ENCODE measurements at regions not wholly inside any gene's neighbourhood (a gene's known extent, or its start where the extent isn't known, plus 50 kb on each side); places are given as distances from the start of the nearest gene placed in this dataset.
A peak's percentile ranks its signal among the peaks of the same experiment; 100 is the strongest.

DNA sequence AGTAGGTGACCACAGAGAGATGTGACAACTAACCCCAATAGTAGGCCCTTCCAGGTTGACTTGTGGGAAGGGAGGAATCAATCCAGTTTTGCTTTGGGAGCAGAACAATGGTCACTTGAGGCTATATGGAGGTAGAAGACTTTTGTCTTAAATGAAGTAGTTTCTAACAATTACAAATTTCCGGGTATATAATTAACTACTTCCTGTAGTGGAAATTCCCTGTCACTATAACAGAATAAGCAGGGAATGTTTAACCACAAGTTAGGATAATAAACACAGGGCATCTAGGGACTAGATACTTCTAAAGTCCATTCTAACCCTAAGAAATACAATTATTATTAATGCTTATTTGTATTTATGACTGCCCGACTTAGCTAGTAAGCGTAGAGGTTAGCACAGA lies 99.0 kb upstream of the TRPC3 start:
- TF ChIP-seq, protein P1, sequence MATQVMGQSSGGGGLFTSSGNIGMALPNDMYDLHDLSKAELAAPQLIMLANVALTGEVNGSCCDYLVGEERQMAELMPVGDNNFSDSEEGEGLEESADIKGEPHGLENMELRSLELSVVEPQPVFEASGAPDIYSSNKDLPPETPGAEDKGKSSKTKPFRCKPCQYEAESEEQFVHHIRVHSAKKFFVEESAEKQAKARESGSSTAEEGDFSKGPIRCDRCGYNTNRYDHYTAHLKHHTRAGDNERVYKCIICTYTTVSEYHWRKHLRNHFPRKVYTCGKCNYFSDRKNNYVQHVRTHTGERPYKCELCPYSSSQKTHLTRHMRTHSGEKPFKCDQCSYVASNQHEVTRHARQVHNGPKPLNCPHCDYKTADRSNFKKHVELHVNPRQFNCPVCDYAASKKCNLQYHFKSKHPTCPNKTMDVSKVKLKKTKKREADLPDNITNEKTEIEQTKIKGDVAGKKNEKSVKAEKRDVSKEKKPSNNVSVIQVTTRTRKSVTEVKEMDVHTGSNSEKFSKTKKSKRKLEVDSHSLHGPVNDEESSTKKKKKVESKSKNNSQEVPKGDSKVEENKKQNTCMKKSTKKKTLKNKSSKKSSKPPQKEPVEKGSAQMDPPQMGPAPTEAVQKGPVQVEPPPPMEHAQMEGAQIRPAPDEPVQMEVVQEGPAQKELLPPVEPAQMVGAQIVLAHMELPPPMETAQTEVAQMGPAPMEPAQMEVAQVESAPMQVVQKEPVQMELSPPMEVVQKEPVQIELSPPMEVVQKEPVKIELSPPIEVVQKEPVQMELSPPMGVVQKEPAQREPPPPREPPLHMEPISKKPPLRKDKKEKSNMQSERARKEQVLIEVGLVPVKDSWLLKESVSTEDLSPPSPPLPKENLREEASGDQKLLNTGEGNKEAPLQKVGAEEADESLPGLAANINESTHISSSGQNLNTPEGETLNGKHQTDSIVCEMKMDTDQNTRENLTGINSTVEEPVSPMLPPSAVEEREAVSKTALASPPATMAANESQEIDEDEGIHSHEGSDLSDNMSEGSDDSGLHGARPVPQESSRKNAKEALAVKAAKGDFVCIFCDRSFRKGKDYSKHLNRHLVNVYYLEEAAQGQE (IDR thresholded peaks at IDR 0.05; ENCODE audit: low read depth) = no peak
- TF ChIP-seq, protein P2, sequence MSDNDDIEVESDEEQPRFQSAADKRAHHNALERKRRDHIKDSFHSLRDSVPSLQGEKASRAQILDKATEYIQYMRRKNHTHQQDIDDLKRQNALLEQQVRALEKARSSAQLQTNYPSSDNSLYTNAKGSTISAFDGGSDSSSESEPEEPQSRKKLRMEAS (IDR thresholded peaks at IDR 0.05) = no peak
- TF ChIP-seq, protein P3, sequence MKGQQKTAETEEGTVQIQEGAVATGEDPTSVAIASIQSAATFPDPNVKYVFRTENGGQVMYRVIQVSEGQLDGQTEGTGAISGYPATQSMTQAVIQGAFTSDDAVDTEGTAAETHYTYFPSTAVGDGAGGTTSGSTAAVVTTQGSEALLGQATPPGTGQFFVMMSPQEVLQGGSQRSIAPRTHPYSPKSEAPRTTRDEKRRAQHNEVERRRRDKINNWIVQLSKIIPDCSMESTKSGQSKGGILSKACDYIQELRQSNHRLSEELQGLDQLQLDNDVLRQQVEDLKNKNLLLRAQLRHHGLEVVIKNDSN (IDR thresholded peaks at IDR 0.05) = no peak
- TF ChIP-seq CREB1 (IDR thresholded peaks at IDR 0.05; ENCODE audit: low read depth) (no peak), TEAD4 (IDR thresholded peaks at IDR 0.05) (no peak), NFIC (IDR thresholded peaks at IDR 0.05) (no peak), RAD21 (IDR thresholded peaks at IDR 0.05; ENCODE audit: low read depth) (no peak), CEBPB (IDR thresholded peaks at IDR 0.05) (no peak), EP300 (IDR thresholded peaks at IDR 0.05; ENCODE audit: borderline replicate concordance) (no peak)

DNA sequence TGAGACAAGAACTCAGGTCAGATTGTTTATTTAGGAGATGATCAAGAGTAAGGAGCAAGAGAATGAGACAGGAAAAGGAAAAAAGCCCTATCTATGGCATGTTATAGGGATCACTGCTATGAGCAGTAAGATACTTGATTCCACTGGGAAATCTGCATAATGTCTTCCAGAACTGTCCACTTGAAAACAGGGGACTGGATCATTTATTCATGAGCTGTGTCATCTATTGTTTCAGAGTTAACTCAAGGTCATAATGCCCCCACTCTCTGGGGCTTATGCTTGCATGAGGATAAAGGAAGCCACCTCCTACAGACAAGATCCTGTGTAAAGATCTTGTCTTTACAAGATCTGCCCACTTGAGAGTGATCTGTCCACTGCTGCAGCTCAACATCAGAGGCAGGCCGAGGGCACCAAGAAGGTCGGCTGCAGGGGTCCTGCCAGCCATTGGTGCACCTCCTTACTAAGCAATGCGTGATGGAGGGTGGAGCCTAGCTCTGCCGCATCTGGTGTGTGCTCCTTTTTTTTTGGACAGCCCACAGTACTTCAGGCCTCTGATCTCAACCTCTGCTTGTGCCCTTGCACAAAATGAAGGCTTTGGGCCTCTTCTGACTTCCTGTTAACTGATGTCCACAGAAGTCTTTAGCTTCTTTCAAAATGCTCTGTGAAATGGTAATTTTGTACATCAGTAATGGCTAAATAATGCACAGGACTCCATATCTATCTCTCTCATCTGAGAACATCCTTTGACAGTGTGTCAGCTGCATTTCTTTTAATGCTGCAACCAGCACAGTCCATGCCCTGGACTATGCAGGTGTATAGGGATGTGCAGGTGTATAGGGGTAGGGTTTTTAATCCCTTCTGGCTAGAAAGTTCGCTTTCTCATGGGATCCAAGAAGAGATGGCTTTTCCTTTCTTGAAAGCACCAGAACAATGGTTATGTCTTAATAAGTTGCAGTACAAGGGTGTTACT lies 95.9 kb upstream of the TRPC3 start:
- TF ChIP-seq TAF1 (IDR thresholded peaks at IDR 0.05; ENCODE audit: low read depth) (no peak), EGR1 (IDR thresholded peaks at IDR 0.05) (no peak), NFIC (IDR thresholded peaks at IDR 0.05) (no peak), CEBPB (IDR thresholded peaks at IDR 0.05) (no peak), ZBTB7A (IDR thresholded peaks at IDR 0.05; ENCODE audit: low read depth) (no peak), EP300 (IDR thresholded peaks at IDR 0.05; ENCODE audit: borderline replicate concordance) (no peak), CREB1 (IDR thresholded peaks at IDR 0.05; ENCODE audit: low read depth) (no peak), TCF12 (IDR thresholded peaks at IDR 0.05; ENCODE audit: low read depth) (no peak), FOXM1 (IDR thresholded peaks at IDR 0.05; ENCODE audit: borderline replicate concordance, low read depth) (no peak), YY1 (IDR thresholded peaks at IDR 0.05; ENCODE audit: low read depth) (no peak), TEAD4 (IDR thresholded peaks at IDR 0.05) (no peak), RAD21 (IDR thresholded peaks at IDR 0.05; ENCODE audit: low read depth) (no peak)
- TF ChIP-seq, protein P2 (IDR thresholded peaks at IDR 0.05) = no peak
- TF ChIP-seq, protein P1 (IDR thresholded peaks at IDR 0.05; ENCODE audit: low read depth) = no peak
- TF ChIP-seq, protein P3 (IDR thresholded peaks at IDR 0.05) = no peak

DNA sequence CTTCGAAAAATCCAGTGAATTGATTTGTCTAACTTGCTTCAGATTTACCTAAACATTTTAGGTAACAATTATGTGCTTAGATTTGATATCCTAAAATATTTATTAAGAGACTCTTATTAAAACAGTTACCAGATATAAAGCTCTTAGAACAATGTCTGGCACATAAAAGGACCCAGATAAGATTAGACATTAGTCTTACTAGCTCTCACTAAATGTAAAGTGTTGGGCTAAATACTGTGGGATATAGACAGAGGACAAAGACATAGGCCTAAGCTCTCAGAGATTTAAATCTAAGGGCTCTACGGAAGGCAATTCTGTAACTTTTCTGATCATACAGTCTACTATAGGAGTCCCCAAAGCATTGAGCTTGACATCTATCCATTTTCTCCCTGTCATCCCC lies 94.4 kb upstream of the TRPC3 start:
- TF ChIP-seq, protein P3 (IDR thresholded peaks at IDR 0.05) = no peak

DNA sequence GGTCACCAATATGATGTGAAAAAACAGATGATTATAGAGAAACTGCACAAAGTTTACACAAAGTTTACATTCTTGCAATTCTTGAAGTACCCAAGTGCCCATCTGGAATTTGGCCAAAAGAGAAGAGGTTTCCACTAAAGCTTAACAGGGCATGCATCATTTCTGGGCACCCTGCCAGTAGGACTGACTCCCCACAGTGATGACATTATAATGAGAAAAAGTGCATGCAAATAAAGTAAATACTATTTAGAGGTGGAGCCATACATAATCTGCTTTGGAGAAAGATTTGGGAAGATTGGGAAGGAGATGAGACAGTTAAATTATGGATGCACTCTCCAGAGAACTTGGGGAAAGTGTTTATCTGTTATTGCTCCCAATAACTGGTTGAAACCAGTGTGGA lies 93.7 kb upstream of the TRPC3 start:
- TF ChIP-seq, protein P2 (IDR thresholded peaks at IDR 0.05) = no peak; the same call in 1 of the 2 replicates
- TF ChIP-seq EP300 (IDR thresholded peaks at IDR 0.05; ENCODE audit: borderline replicate concordance) = peak; percentile 90
- peak; percentile 78 for TF ChIP-seq FOXM1 (IDR thresholded peaks at IDR 0.05; ENCODE audit: borderline replicate concordance, low read depth)
- no peak for TF ChIP-seq TAF1 (IDR thresholded peaks at IDR 0.05; ENCODE audit: low read depth)
- peak; percentile 99 for TF ChIP-seq NFIC (IDR thresholded peaks at IDR 0.05)
- no peak; the same call in 1 of the 2 replicates for TF ChIP-seq CREB1 (IDR thresholded peaks at IDR 0.05; ENCODE audit: low read depth)
- TF ChIP-seq CEBPB (IDR thresholded peaks at IDR 0.05) = peak; percentile 66; the same call in 1 of the 2 replicates
- peak; percentile 90 for TF ChIP-seq TCF12 (IDR thresholded peaks at IDR 0.05; ENCODE audit: low read depth)
- no peak for TF ChIP-seq YY1 (IDR thresholded peaks at IDR 0.05; ENCODE audit: low read depth)
- TF ChIP-seq RAD21 (IDR thresholded peaks at IDR 0.05; ENCODE audit: low read depth) = peak; percentile 2; the same call in 1 of the 2 replicates
- TF ChIP-seq TEAD4 (IDR thresholded peaks at IDR 0.05) = peak; percentile 97
- no peak for TF ChIP-seq ZBTB7A (IDR thresholded peaks at IDR 0.05; ENCODE audit: low read depth)
- TF ChIP-seq, protein P3 (IDR thresholded peaks at IDR 0.05) = no peak
- no peak for TF ChIP-seq EGR1 (IDR thresholded peaks at IDR 0.05)

Measured in Ishikawa (cell line).